ENCODE measurements at regions not wholly inside any gene's neighbourhood (a gene's known extent, or its start where the extent isn't known, plus 50 kb on each side); places are given as distances from the start of the nearest gene placed in this dataset.
A peak's percentile ranks its signal among the peaks of the same experiment; 100 is the strongest.

- Histone ChIP-seq H3K4me1 (ENCODE audit: control insufficient read depth in 2 of 3, insufficient read depth in 2 of 3, low read depth in 1 of 3, low read length in 3 of 3) (no peaks in the 10 kb centered on the region), H3K9me3 (ENCODE audit: control insufficient read depth in 2 of 3, insufficient read depth in 1 of 3, low read length in 3 of 3) (no peaks in the 10 kb centered on the region), H3K9ac (ENCODE audit: low read length in 3 of 3) (no peak overlapping the region), H3K4me3 (ENCODE audit: low read length in 3 of 3) (no peak overlapping the region), H3K27ac (ENCODE audit: low read depth in 2 of 2, low read length in 2 of 2) (no peak overlapping the region), H3K27me3 (ENCODE audit: control insufficient read depth, insufficient read depth, low read length) (no peaks in the 10 kb centered on the region), H3K36me3 (ENCODE audit: control insufficient read depth in 2 of 3, insufficient read depth in 3 of 3, low read length in 3 of 3) (no peaks in the 10 kb centered on the region)
- intact Hi-C loops (cut with DNase I), result no loop called here
- DNase-seq (no peak), FAIRE-seq (no peak)
- TF ChIP-seq CTCF (IDR thresholded peaks at IDR 0.05; ENCODE audit: borderline replicate concordance, extremely low read depth, insufficient read depth), result no peak
These were observed 153.9 kb upstream of the SPAG17 start for GRCh38 chr1:118338936-118339335.

- no peak for TF ChIP-seq CTCF (IDR thresholded peaks at IDR 0.05; ENCODE audit: borderline replicate concordance, extremely low read depth, insufficient read depth)
- Histone ChIP-seq H3K4me3 (ENCODE audit: low read length in 3 of 3) (no peak overlapping the region), H3K27ac (ENCODE audit: low read depth in 2 of 2, low read length in 2 of 2) (no peak overlapping the region), H3K9ac (ENCODE audit: low read length in 3 of 3) (no peak overlapping the region), H3K36me3 (ENCODE audit: control insufficient read depth in 2 of 3, insufficient read depth in 3 of 3, low read length in 3 of 3) (no peaks in the 10 kb centered on the region), H3K9me3 (ENCODE audit: control insufficient read depth in 2 of 3, insufficient read depth in 1 of 3, low read length in 3 of 3) (no peaks in the 10 kb centered on the region), H3K27me3 (ENCODE audit: control insufficient read depth, insufficient read depth, low read length) (no peaks in the 10 kb centered on the region), H3K4me1 (ENCODE audit: control insufficient read depth in 2 of 3, insufficient read depth in 2 of 3, low read depth in 1 of 3, low read length in 3 of 3) (no peaks in the 10 kb centered on the region)
- no peak for FAIRE-seq
- intact Hi-C loops (cut with DNase I), result no loop called here
- DNase-seq, result no peak
These were observed 152.3 kb upstream of the SPAG17 start for GRCh38 chr1:118337346-118337745.

- FAIRE-seq (no peak), DNase-seq (peak in 1 of 5 donors; percentile 11)
- no peaks in the 10 kb centered on the region for H3K27me3 ChIP-seq (ENCODE audit: control insufficient read depth, insufficient read depth, low read length)
- no peak overlapping the region for H3K9ac ChIP-seq (ENCODE audit: low read length in 3 of 3)
- no peak overlapping the region for H3K4me3 ChIP-seq (ENCODE audit: low read length in 3 of 3)
- H3K27ac ChIP-seq (ENCODE audit: low read depth in 2 of 2, low read length in 2 of 2), result no peak overlapping the region
- no peak for TF ChIP-seq CTCF (IDR thresholded peaks at IDR 0.05; ENCODE audit: borderline replicate concordance, extremely low read depth, insufficient read depth)
- intact Hi-C loops (cut with DNase I), result no loop called here
- no peaks in the 10 kb centered on the region for H3K36me3 ChIP-seq (ENCODE audit: control insufficient read depth in 2 of 3, insufficient read depth in 3 of 3, low read length in 3 of 3)
- H3K4me1 ChIP-seq (ENCODE audit: control insufficient read depth in 2 of 3, insufficient read depth in 2 of 3, low read depth in 1 of 3, low read length in 3 of 3), result no peaks in the 10 kb centered on the region
- H3K9me3 ChIP-seq (ENCODE audit: control insufficient read depth in 2 of 3, insufficient read depth in 1 of 3, low read length in 3 of 3), result no peaks in the 10 kb centered on the region
These were observed 150.3 kb upstream of the SPAG17 start for GRCh38 chr1:118335331-118335732.

- Histone ChIP-seq H3K9ac (ENCODE audit: low read length in 3 of 3) (no peak overlapping the region), H3K27ac (ENCODE audit: low read depth in 2 of 2, low read length in 2 of 2) (no peak overlapping the region), H3K4me1 (ENCODE audit: control insufficient read depth in 2 of 3, insufficient read depth in 2 of 3, low read depth in 1 of 3, low read length in 3 of 3) (no peaks in the 10 kb centered on the region), H3K27me3 (ENCODE audit: control insufficient read depth, insufficient read depth, low read length) (no peaks in the 10 kb centered on the region), H3K9me3 (ENCODE audit: control insufficient read depth in 2 of 3, insufficient read depth in 1 of 3, low read length in 3 of 3) (no peaks in the 10 kb centered on the region), H3K4me3 (ENCODE audit: low read length in 3 of 3) (no peak overlapping the region), H3K36me3 (ENCODE audit: control insufficient read depth in 2 of 3, insufficient read depth in 3 of 3, low read length in 3 of 3) (no peaks in the 10 kb centered on the region)
- no peak for TF ChIP-seq CTCF (IDR thresholded peaks at IDR 0.05; ENCODE audit: borderline replicate concordance, extremely low read depth, insufficient read depth)
- intact Hi-C loops (cut with DNase I), result no loop called here
- FAIRE-seq (no peak), DNase-seq (no peak)
These were observed 149.5 kb upstream of the SPAG17 start for GRCh38 chr1:118334506-118334905.

Measured in kidney (tissue), 13 donors.